Neural cell (in vitro differentiated cells): ENCODE measurements at regions not wholly inside any gene's neighbourhood (a gene's known extent, or its start where the extent isn't known, plus 50 kb on each side); places are given as distances from the start of the nearest gene placed in this dataset.

ENCODE experiments used
- CTCF ChIP-seq: fragments of 450-650 bp; IDR thresholded peaks from 2 replicates; pipeline ENCODE4 v1.5.1; 2014; ENCODE audit warnings: antibody characterized with exemption, mild to moderate bottlenecking, moderate library complexity; ENCODE audit not compliant: poor library complexity, severe bottlenecking
- EP300 ChIP-seq: fragments of 450-650 bp; conservative IDR thresholded peaks from 2 replicates; pipeline ENCODE4 v1.6.1; 2014; ENCODE audit warnings: antibody characterized with exemption, mild to moderate bottlenecking, moderate library complexity; ENCODE audit not compliant: poor library complexity, severe bottlenecking
- EZH2 ChIP-seq: fragments of 200-600, 300-800 bp; shearing (Covaris generic), sonication (generic); IDR thresholded peaks from 2 replicates; pipeline ENCODE4 v1.6.1; 2014; ENCODE audit warnings: antibody characterized with exemption, low read length, borderline replicate concordance, mild to moderate bottlenecking; ENCODE audit not compliant: insufficient read depth, poor library complexity, severe bottlenecking
- MXI1 ChIP-seq: fragments of 450-650 bp; conservative IDR thresholded peaks from 2 replicates; pipeline ENCODE4 v1.6.1; 2014; ENCODE audit warnings: antibody characterized with exemption, mild to moderate bottlenecking; ENCODE audit not compliant: poor library complexity, severe bottlenecking
- POLR2AphosphoS5 ChIP-seq: IDR thresholded peaks from 2 replicates; pipeline ENCODE4 v1.6.1; 2012
- RAD21 ChIP-seq: fragments of 450-650 bp; conservative IDR thresholded peaks from 2 replicates; pipeline ENCODE4 v1.6.1; 2014; ENCODE audit warnings: antibody characterized with exemption, mild to moderate bottlenecking, moderate library complexity
- REST ChIP-seq: IDR thresholded peaks from 2 replicates; pipeline ENCODE4 v1.6.1; 2012; ENCODE audit warnings: borderline replicate concordance
- SMC3 ChIP-seq: fragments of 450-650 bp; conservative IDR thresholded peaks from 2 replicates; pipeline ENCODE4 v1.6.1; 2014; ENCODE audit warnings: antibody characterized with exemption, mild to moderate bottlenecking, moderate library complexity; ENCODE audit not compliant: poor library complexity
- TAF1 ChIP-seq: IDR thresholded peaks from 2 replicates; pipeline ENCODE4 v1.6.1; 2012; ENCODE audit warnings: low read depth

- TF ChIP-seq CTCF (no peak), EZH2 (no peak), TAF1 (no peak), REST (no peak), EP300 (no peak), POLR2AphosphoS5 (no peak), SMC3 (no peak), RAD21 (no peak), MXI1 (no peak)
Observed at GRCh38 chr9:99445371-99445891, 223.3 kb downstream of the SEC61B start.
